ENCODE measurements at regions not wholly inside any gene's neighbourhood (a gene's known extent, or its start where the extent isn't known, plus 50 kb on each side); places are given as distances from the start of the nearest gene placed in this dataset.

GRCh38 chr22:27090611-27091011 lies 433.2 kb downstream of the MIAT start:
- TF ChIP-seq CSDC2 (CRISPR knock-in tag; IDR thresholded peaks at IDR 0.05) (no peak), ZC3H10 (CRISPR knock-in tag; IDR thresholded peaks at IDR 0.05) (no peak), ARNTL (CRISPR knock-in tag; IDR thresholded peaks at IDR 0.05; ENCODE audit: borderline replicate concordance, low read depth) (no peak), TCF4 (CRISPR knock-in tag; IDR thresholded peaks at IDR 0.05; ENCODE audit: borderline replicate concordance) (no peak), TOX (CRISPR knock-in tag; IDR thresholded peaks at IDR 0.05; ENCODE audit: borderline replicate concordance) (no peak), RARB (CRISPR knock-in tag; IDR thresholded peaks at IDR 0.05) (no peak), ZNF8 (CRISPR knock-in tag; IDR thresholded peaks at IDR 0.05) (no peak), ZNF565 (CRISPR knock-in tag; conservative IDR thresholded peaks at IDR 0.05; ENCODE audit: low read depth) (no peak)
- TF ChIP-seq, protein P1, sequence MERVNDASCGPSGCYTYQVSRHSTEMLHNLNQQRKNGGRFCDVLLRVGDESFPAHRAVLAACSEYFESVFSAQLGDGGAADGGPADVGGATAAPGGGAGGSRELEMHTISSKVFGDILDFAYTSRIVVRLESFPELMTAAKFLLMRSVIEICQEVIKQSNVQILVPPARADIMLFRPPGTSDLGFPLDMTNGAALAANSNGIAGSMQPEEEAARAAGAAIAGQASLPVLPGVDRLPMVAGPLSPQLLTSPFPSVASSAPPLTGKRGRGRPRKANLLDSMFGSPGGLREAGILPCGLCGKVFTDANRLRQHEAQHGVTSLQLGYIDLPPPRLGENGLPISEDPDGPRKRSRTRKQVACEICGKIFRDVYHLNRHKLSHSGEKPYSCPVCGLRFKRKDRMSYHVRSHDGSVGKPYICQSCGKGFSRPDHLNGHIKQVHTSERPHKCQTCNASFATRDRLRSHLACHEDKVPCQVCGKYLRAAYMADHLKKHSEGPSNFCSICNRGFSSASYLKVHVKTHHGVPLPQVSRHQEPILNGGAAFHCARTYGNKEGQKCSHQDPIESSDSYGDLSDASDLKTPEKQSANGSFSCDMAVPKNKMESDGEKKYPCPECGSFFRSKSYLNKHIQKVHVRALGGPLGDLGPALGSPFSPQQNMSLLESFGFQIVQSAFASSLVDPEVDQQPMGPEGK (CRISPR knock-in tag; IDR thresholded peaks at IDR 0.05; ENCODE audit: borderline replicate concordance): no peak
- TF ChIP-seq, protein P2, sequence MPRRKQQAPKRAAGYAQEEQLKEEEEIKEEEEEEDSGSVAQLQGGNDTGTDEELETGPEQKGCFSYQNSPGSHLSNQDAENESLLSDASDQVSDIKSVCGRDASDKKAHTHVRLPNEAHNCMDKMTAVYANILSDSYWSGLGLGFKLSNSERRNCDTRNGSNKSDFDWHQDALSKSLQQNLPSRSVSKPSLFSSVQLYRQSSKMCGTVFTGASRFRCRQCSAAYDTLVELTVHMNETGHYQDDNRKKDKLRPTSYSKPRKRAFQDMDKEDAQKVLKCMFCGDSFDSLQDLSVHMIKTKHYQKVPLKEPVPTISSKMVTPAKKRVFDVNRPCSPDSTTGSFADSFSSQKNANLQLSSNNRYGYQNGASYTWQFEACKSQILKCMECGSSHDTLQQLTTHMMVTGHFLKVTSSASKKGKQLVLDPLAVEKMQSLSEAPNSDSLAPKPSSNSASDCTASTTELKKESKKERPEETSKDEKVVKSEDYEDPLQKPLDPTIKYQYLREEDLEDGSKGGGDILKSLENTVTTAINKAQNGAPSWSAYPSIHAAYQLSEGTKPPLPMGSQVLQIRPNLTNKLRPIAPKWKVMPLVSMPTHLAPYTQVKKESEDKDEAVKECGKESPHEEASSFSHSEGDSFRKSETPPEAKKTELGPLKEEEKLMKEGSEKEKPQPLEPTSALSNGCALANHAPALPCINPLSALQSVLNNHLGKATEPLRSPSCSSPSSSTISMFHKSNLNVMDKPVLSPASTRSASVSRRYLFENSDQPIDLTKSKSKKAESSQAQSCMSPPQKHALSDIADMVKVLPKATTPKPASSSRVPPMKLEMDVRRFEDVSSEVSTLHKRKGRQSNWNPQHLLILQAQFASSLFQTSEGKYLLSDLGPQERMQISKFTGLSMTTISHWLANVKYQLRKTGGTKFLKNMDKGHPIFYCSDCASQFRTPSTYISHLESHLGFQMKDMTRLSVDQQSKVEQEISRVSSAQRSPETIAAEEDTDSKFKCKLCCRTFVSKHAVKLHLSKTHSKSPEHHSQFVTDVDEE (CRISPR knock-in tag; IDR thresholded peaks at IDR 0.05): no peak
- TF ChIP-seq, protein P3, sequence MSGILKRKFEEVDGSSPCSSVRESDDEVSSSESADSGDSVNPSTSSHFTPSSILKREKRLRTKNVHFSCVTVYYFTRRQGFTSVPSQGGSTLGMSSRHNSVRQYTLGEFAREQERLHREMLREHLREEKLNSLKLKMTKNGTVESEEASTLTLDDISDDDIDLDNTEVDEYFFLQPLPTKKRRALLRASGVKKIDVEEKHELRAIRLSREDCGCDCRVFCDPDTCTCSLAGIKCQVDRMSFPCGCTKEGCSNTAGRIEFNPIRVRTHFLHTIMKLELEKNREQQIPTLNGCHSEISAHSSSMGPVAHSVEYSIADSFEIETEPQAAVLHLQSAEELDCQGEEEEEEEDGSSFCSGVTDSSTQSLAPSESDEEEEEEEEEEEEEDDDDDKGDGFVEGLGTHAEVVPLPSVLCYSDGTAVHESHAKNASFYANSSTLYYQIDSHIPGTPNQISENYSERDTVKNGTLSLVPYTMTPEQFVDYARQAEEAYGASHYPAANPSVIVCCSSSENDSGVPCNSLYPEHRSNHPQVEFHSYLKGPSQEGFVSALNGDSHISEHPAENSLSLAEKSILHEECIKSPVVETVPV (CRISPR knock-in tag; IDR thresholded peaks at IDR 0.05): no peak
